GM08714 (cell line): ENCODE measurements at regions not wholly inside any gene's neighbourhood (a gene's known extent, or its start where the extent isn't known, plus 50 kb on each side); places are given as distances from the start of the nearest gene placed in this dataset.
A peak's percentile ranks its signal among the peaks of the same experiment; 100 is the strongest.

Experiments used
- H3K4me3 ChIP-seq: fragments of 200-500 bp; sonication (Bioruptor generic); 2 replicates; pipeline ENCODE4 v1.5.1; 2014; ENCODE audit warnings: mild to moderate bottlenecking, low read length, inconsistent platforms
- ZNF274 ChIP-seq: IDR thresholded peaks from 2 replicates; pipeline ENCODE4 v1.6.1; 2012; ENCODE audit warnings: mild to moderate bottlenecking, low read depth, low read length

DNA sequence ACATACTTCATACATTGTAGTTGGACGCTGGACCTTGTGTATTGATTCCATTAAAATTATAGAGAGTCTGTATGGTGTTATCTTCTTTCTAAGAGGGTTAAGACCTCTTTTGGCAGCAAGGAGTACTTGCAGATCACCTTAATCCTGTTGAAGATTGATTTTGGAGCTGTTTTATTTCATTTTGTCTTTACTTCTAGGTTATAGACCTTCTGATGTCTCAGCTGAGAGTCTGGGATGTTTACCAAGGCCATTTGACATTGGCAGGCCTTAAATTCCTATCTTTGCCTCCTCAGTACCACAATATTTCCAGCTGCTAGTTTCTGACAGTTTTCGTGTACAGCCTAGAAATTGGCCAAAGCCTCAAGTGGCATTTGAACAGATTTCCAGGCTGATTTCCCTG lies 338.0 kb downstream of the LMO4 start:
- no peak overlapping the region for H3K4me3 ChIP-seq
- TF ChIP-seq ZNF274: no peak

- no peak for TF ChIP-seq ZNF274
- H3K4me3 ChIP-seq: no peak overlapping the region
These were observed 341.0 kb downstream of the LMO4 start for GRCh38 chr1:87669674-87670073.

- no peak overlapping the region for H3K4me3 ChIP-seq
- no peak for TF ChIP-seq ZNF274
These were observed 344.6 kb downstream of the LMO4 start for GRCh38 chr1:87673309-87673708.

DNA sequence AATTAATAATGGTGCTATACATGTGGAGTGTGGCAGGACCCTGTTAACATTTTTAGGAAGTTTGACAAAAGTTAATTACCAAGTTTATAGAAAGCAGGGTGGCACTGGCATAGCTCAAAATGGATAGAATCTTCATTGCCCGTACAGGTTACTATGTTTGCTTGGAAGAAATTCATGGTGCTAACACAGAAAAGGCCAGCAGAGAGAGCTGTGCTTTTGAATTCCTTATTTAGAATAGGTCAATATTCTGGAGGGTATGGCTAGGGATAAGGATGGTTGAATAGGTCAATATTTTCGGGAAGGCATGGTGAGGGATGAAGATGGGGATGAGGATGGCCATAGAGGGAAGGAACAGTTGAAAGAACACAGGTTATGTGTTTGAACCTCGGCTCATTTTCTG lies 345.1 kb downstream of the LMO4 start:
- TF ChIP-seq ZNF274: no peak
- no peak overlapping the region for H3K4me3 ChIP-seq

DNA sequence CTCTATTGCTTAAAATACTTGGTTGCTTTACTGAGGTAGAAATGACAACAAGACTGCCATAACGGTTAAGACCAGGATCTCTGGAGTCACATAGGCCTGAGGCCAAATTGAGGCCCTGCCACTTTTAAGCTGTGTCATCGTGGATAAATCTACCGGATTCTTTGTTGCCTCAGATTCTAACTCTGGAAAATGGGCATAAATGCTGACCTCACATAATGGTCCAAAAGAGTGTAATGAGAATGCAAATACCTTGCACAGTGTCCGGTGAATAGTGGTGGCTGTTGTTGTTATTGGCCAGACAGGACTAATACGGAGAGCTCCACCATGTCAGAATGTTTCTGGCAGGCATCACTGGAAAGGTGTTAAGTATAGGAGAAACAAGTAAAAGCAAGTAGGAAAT lies 346.1 kb downstream of the LMO4 start:
- no peak overlapping the region for H3K4me3 ChIP-seq
- no peak for TF ChIP-seq ZNF274

DNA sequence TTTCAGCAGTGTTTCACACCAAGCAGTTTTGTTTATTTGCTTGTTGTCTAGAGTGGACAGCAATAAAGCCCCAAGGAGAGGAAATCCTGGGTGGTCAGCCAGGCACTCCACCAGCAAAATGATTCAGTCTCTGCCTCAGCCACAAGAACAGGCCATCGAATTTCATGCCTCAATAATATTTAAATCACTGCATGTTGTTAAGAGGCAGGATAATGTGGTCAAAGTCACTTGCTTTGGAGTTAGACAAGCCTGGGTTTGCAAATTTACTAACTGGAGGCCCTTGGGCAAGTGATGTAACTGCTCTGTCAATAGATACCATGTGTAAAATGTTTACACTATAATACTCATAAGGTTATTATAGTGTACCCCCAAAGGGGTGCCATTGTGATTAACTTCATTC lies 349.6 kb downstream of the LMO4 start:
- H3K4me3 ChIP-seq: no peak overlapping the region
- TF ChIP-seq ZNF274: no peak

GRCh38 chr1:87682565-87682964 lies 353.9 kb downstream of the LMO4 start:
- H3K4me3 ChIP-seq: no peak overlapping the region
- no peak for TF ChIP-seq ZNF274

DNA sequence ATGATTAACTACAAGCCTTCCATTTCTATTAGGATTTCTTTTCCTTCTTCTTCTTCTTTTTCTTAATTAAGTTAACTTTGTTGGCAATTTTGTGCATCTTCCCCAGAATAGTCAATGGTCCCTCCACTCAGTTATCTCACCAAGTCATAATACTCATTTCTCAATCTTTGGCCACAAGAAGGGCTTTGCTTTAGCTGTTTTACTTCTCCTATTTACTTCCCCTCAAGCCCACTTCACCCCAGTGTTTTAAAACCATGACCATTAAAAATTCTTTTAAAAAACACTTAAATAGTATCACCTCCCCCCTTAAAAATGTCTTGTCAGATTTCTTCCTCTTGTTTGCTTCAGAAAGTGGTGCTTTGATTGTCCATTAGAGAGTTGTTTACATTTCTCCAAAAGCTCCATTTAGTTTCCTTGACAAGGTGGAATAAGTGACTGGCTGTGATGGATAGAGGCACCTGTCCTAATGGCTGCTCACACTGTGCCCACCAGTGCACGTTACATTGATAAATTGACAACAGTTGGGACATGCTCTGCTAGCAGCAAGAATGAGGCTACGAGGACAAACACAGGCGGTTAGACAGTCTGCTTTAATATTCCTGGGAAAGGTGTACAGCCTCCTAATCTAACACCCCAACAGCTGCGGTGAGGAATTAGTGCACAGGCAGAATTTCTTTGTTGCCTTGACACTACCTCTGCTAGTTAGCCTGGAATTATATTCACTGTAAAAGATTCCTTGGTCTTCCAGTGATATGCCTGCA lies 354.7 kb downstream of the LMO4 start:
- no peak for TF ChIP-seq ZNF274
- no peak overlapping the region for H3K4me3 ChIP-seq

DNA sequence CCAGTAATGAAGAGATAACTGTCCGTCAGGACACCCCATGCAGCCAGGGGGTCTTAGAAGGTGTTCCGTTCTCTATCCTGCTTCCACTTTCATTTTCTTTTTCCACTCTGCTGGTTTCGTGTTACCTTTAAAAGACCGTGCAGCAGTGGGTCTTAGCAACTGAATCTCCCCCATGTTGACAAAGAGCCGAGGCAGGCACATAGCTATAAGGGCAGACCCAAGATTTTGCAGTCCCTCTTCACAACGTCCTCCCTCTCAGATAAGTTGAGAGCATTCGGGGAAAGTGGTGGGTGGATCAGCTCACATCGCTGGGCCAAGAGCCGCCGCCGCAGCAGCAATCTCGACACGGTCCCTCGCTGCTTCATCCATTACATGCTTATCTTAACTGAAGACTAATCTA lies 355.5 kb downstream of the LMO4 start:
- TF ChIP-seq ZNF274: no peak
- H3K4me3 ChIP-seq: peak overlapping the region; percentile 40; the same call in 1 of the 2 replicates

DNA sequence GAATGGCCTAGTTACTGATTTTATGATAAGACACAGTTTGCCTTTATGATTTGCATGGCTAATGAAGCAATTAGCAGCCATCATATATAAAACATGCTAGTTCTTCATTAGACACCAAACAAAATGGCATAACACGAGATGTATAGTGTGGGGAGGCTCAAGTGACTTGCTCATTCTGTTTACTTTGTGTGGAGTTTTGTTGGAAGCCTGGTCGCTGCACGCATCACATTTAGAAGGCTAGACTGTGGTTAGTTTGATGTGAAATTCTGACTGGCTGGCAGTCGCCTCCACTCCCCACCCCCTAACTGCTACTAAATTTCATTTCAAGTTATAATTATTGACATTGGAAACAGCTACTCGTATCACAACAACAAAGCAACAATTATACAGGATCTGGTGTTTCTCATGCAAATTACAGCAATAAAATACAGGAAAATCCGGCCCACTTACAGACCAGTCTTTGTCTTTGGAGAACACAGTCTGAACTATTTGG lies 356.1 kb downstream of the LMO4 start:
- TF ChIP-seq ZNF274: no peak
- H3K4me3 ChIP-seq: no peak overlapping the region

- no peak for TF ChIP-seq ZNF274
- no peak overlapping the region for H3K4me3 ChIP-seq
These were observed 356.8 kb downstream of the LMO4 start for GRCh38 chr1:87685311-87686135.

DNA sequence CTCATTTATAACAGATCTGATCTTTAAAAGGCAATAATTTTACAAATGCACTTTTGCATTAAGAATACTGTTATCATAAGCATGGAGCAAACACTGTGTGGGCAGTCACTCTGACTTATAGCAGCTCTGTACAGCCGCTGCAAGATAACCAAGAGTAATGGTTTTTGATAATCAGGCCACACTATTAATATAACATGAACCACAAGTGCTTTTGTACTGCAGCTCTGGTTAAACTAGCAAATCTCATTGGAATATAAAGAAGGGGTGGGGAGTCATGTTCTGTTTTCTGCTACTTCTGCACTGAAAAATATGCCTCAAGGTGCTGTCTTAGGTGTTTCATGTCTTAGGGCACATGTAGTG lies 357.4 kb downstream of the LMO4 start:
- no peak for TF ChIP-seq ZNF274
- no peak overlapping the region for H3K4me3 ChIP-seq

- no peak for TF ChIP-seq ZNF274
- no peak overlapping the region for H3K4me3 ChIP-seq
These were observed 358.0 kb downstream of the LMO4 start for GRCh38 chr1:87686671-87687070.

- TF ChIP-seq ZNF274: no peak
- no peak overlapping the region for H3K4me3 ChIP-seq
These were observed 359.5 kb downstream of the LMO4 start for GRCh38 chr1:87688136-87688535.

- TF ChIP-seq ZNF274: no peak
- H3K4me3 ChIP-seq: no peak overlapping the region
These were observed 360.8 kb downstream of the LMO4 start for GRCh38 chr1:87689487-87689886.

DNA sequence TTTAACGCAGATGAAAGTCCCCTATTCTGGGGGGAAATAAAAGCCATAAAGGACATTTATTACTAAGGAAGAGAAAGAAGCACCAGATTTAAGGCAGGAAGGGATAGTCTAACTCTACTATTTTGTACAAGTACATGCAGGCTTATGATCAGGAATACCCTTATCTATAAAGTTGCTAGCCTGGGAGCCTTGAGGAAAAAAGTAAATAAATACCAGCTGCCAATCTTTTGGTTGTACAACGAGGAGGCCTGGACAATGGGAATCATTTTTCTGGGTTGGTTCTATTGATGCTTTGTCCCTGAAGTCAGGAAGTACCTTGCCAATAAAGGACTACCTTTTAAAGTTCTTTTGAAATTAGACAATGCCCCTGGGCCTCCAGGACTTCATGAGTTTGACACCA lies 367.8 kb downstream of the LMO4 start:
- no peak overlapping the region for H3K4me3 ChIP-seq

More for the DNA sequence above, 367.8 kb downstream of the LMO4 start:
- no peak for TF ChIP-seq ZNF274
